Keratinocyte (primary cell): ENCODE measurements at regions not wholly inside any gene's neighbourhood (a gene's known extent, or its start where the extent isn't known, plus 50 kb on each side); places are given as distances from the start of the nearest gene placed in this dataset.

Experiments
- DNase-seq: peaks from one replicate; pipeline ENCODE4 v3.0.0-alpha.2; 2011; ENCODE audit warnings: low read depth, missing footprints, low spot score
- FAIRE-seq: peaks from 2 replicates; lab custom pipeline; 2011; peaks lifted over from hg19 to GRCh38; lab: Jason Lieb, UNC
- H2AFZ ChIP-seq: 2 replicates; pipeline ENCODE4 v1.6.0; 2012; ENCODE audit warnings: low read length, control low read depth, inconsistent platforms; ENCODE audit not compliant: control insufficient read depth
- H3K27ac ChIP-seq: 2 replicates; pipeline ENCODE4 v1.5.1; 2011; ENCODE audit warnings: low read length; ENCODE audit not compliant: control insufficient read depth, insufficient read depth
- H3K27me3 ChIP-seq: 3 replicates; pipeline ENCODE4 v1.6.0; 2011; ENCODE audit warnings: low read length; ENCODE audit not compliant: control insufficient read depth, insufficient read depth; ENCODE audit errors: extremely low read depth
- H3K36me3 ChIP-seq, 2 experiments: 2 replicates in 1 of 2; 3 replicates in 1 of 2; pipeline ENCODE4 v1.5.1; 2011; ENCODE audit warnings: low read length in 2 of 2, mild to moderate bottlenecking in 1 of 2; ENCODE audit not compliant: control insufficient read depth in 2 of 2, insufficient read depth in 2 of 2; ENCODE audit errors: extremely low read depth in 1 of 2
- H3K4me1 ChIP-seq: 3 replicates; pipeline ENCODE4 v1.5.1; 2011; ENCODE audit warnings: low read length; ENCODE audit not compliant: control insufficient read depth, insufficient read depth; ENCODE audit errors: extremely low read depth
- H3K4me2 ChIP-seq: 3 replicates; pipeline ENCODE4 v1.6.0; 2011; ENCODE audit warnings: low read depth, low read length; ENCODE audit not compliant: control insufficient read depth, insufficient read depth; ENCODE audit errors: extremely low read depth
- H3K4me3 ChIP-seq, 3 experiments: fragments of 200-600 bp in 1 of 3; sonication (generic) in 1 of 3; 2 replicates in 2 of 3; 3 replicates in 1 of 3; pipeline ENCODE4 v1.5.1; 2011 to 2016; ENCODE audit warnings: low read length in 3 of 3, mild to moderate bottlenecking in 3 of 3, control low read depth in 2 of 3, inconsistent platforms in 1 of 3, low read depth in 1 of 3, mixed read lengths in 1 of 3, mixed run types in 1 of 3, moderate library complexity in 1 of 3; ENCODE audit not compliant: control insufficient read depth in 2 of 3, insufficient read depth in 2 of 3; ENCODE audit errors: extremely low read depth in 1 of 3
- H3K79me2 ChIP-seq: 2 replicates; pipeline ENCODE4 v1.6.0; 2012; ENCODE audit warnings: low read length; ENCODE audit not compliant: control insufficient read depth, insufficient read depth
- H3K9ac ChIP-seq: 3 replicates; pipeline ENCODE4 v1.6.0; 2011; ENCODE audit warnings: low read length; ENCODE audit not compliant: control insufficient read depth, insufficient read depth; ENCODE audit errors: extremely low read depth
- H3K9me1 ChIP-seq: 3 replicates; pipeline ENCODE4 v1.6.0; 2011; ENCODE audit warnings: low read length; ENCODE audit not compliant: control insufficient read depth, insufficient read depth; ENCODE audit errors: extremely low read depth
- H3K9me3 ChIP-seq: 2 replicates; pipeline ENCODE4 v1.5.1; 2012; ENCODE audit warnings: low read depth, low read length; ENCODE audit not compliant: control insufficient read depth
- H4K20me1 ChIP-seq: 3 replicates; pipeline ENCODE4 v1.6.0; 2011; ENCODE audit warnings: low read length; ENCODE audit not compliant: control insufficient read depth, insufficient read depth; ENCODE audit errors: extremely low read depth
- EZH2 ChIP-seq: IDR thresholded peaks from one replicate; pipeline ENCODE4 v1.6.1; 2012; ENCODE audit warnings: inconsistent platforms, mild to moderate bottlenecking, low read length, moderate library complexity
- dilution Hi-C: fragments of 300-500 bp; cut with MboI; formaldehyde crosslinking; loops from one replicate; pipeline ENCODE4 v1.7.0; 2020; ENCODE audit warnings: low sequenced_read_pairs; ENCODE audit not compliant: extremely low pct_ligation_motif_present
- TF ChIP-seq, protein P1 (sequence below), 3 experiments: IDR thresholded peaks in 1 of 3; conservative IDR thresholded peaks in 1 of 3; optimal IDR thresholded peaks in 1 of 3; 2 replicates in 2 of 3; 3 replicates in 1 of 3; pipeline versions ENCODE3 to v1.5.1; 2011; ENCODE audit warnings: low read length in 3 of 3, mild to moderate bottlenecking in 3 of 3, moderate library complexity in 2 of 3, control low read depth in 1 of 3, inconsistent platforms in 1 of 3; ENCODE audit not compliant: insufficient read depth in 2 of 3; ENCODE audit errors: extremely low read depth in 1 of 3

DNA sequence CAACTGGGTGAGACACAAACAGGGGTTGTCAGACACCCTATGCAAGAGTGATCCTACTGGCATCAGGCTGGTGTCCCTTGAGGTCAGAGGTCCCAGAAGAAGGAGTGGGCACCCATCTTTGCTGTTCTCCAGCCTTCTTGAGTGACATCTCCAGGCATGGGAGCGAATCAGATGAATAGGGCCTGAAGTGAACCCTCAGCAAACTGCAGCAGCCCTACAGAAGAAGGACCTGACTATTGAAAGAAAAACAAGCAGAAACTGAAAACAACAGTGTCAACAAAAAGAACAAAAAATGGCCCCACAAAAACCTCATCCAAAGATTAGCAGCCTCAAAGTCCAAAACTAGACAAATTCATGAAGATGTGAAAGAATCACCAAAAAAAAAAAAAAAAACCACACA is 1229.7 kb upstream of the CRIM1 start:
- H3K9ac ChIP-seq, result no peak overlapping the region
- FAIRE-seq (no peak), DNase-seq (no peak)
- H3K9me3 ChIP-seq, result no peaks in the 10 kb centered on the region
- dilution Hi-C loops, result no loop called here
- no peaks in the 10 kb centered on the region for H3K9me1 ChIP-seq
- H3K79me2 ChIP-seq, result no peaks in the 10 kb centered on the region
- H4K20me1 ChIP-seq, result no peaks in the 10 kb centered on the region
- H3K4me3 ChIP-seq, result no peak overlapping the region
- TF ChIP-seq, protein P1, sequence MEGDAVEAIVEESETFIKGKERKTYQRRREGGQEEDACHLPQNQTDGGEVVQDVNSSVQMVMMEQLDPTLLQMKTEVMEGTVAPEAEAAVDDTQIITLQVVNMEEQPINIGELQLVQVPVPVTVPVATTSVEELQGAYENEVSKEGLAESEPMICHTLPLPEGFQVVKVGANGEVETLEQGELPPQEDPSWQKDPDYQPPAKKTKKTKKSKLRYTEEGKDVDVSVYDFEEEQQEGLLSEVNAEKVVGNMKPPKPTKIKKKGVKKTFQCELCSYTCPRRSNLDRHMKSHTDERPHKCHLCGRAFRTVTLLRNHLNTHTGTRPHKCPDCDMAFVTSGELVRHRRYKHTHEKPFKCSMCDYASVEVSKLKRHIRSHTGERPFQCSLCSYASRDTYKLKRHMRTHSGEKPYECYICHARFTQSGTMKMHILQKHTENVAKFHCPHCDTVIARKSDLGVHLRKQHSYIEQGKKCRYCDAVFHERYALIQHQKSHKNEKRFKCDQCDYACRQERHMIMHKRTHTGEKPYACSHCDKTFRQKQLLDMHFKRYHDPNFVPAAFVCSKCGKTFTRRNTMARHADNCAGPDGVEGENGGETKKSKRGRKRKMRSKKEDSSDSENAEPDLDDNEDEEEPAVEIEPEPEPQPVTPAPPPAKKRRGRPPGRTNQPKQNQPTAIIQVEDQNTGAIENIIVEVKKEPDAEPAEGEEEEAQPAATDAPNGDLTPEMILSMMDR (optimal IDR thresholded peaks at IDR 0.05 in 1 of 3, IDR thresholded peaks at IDR 0.05 in 1 of 3, conservative IDR thresholded peaks at IDR 0.05 in 1 of 3; ENCODE audit: extremely low read depth in 1 of 3, insufficient read depth in 2 of 3, low read length in 3 of 3), result no peak
- TF ChIP-seq EZH2, result no peak
- H3K27me3 ChIP-seq, result no peaks in the 10 kb centered on the region
- no peaks in the 10 kb centered on the region for H3K4me1 ChIP-seq
- H2AFZ ChIP-seq, result no peak overlapping the region
- H3K4me2 ChIP-seq, result no peak overlapping the region
- no peaks in the 10 kb centered on the region for H3K36me3 ChIP-seq
- H3K27ac ChIP-seq, result no peak overlapping the region

DNA sequence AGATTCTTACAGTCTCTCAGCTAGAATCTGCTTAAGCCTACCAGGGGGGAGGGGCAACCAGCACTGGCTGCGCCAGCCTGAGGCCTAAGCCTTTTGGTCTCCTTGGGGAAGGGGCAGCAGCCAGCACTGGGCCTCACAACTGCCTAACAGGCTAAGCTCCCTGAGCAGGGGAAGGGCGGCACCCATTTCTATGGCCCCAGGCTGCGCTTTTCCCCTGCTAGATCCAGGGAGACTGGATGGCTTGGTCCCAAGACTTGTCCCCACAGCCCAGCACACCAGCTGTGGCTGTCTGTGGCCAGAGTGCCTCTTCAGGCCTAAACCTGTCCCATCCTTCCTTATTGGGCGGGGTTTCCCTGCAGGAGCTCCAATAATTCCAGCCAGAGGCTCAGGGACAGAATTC is 1230.3 kb upstream of the CRIM1 start:
- H4K20me1 ChIP-seq, result no peaks in the 10 kb centered on the region
- no peaks in the 10 kb centered on the region for H3K79me2 ChIP-seq
- no peaks in the 10 kb centered on the region for H3K4me1 ChIP-seq
- no peaks in the 10 kb centered on the region for H3K36me3 ChIP-seq
- H3K9ac ChIP-seq, result no peak overlapping the region
- H3K4me2 ChIP-seq, result no peak overlapping the region
- dilution Hi-C loops, result no loop called here
- no peaks in the 10 kb centered on the region for H3K9me3 ChIP-seq
- H3K27ac ChIP-seq, result no peak overlapping the region
- H3K4me3 ChIP-seq, result no peak overlapping the region
- no peak for TF ChIP-seq EZH2
- TF ChIP-seq, protein P1 (optimal IDR thresholded peaks at IDR 0.05 in 1 of 3, IDR thresholded peaks at IDR 0.05 in 1 of 3, conservative IDR thresholded peaks at IDR 0.05 in 1 of 3; ENCODE audit: extremely low read depth in 1 of 3, insufficient read depth in 2 of 3, low read length in 3 of 3), result no peak
- FAIRE-seq (no peak), DNase-seq (no peak)
- no peaks in the 10 kb centered on the region for H3K27me3 ChIP-seq
- no peaks in the 10 kb centered on the region for H3K9me1 ChIP-seq
- H2AFZ ChIP-seq, result no peak overlapping the region
